ENCODE measurements at regions not wholly inside any gene's neighbourhood (a gene's known extent, or its start where the extent isn't known, plus 50 kb on each side); places are given as distances from the start of the nearest gene placed in this dataset.

DNA sequence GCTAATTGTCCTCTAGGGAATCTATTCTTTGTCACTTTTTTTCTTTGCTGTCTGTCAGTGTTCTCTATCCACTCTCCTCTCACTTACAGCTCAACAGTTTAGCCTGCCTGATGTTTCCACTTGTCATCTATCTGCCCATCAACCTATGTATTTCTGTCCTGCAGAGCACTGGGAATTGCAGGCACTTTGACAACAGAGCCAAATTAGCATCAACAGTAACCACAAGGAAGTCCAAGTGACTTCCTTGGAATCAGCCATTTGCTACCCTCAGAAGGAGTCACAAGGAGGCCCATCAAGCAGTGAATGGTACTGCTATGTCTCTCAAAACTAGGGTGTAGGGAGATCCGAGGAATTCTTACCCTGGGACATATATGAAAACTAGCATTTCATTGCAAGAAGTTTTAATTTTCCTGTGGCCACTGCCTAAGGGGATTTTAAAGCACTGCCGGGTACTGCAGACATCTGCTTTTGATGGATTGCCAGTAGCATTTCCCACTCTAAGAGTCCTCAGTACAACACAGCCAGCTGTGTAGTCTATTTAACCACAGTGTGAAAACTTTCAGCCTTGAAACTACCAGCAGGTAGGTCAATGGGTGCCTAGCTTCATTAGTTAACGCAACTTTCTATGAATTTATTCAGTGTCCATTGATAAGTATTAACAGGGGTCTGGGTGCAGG, 898.8 kb downstream of the NTRK3 start:
- no peaks in the 10 kb centered on the region for H3K27me3 ChIP-seq (ENCODE audit: control insufficient read depth, insufficient read depth, low read length)

DNA sequence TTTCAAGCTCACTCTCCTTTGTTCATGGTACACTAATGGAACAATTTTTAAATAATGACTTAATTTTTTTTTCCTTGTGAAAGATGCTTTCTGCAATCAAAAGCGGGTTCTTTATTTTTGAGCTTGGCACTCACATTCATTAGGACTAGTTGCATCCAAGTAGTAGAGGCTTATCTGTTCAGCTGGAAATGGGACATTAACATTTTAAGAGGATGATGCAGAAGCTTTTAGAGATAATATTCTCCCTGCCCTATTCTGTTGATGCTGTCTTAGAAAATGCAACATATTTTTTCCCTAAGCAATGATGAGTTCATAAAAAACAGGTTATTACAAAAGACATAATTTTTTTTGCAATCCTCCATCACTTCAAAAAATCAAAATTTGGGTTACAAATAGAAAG, 900.6 kb downstream of the NTRK3 start:
- no peak overlapping the region for H3K9ac ChIP-seq (ENCODE audit: low read length)
- H3K4me3 ChIP-seq (ENCODE audit: low read length), result no peak overlapping the region
- no peaks in the 10 kb centered on the region for H3K4me1 ChIP-seq (ENCODE audit: control insufficient read depth, insufficient read depth, low read length)
- no peak overlapping the region for H3K27ac ChIP-seq (ENCODE audit: low read depth, low read length)
- no peaks in the 10 kb centered on the region for H3K27me3 ChIP-seq (ENCODE audit: control insufficient read depth, insufficient read depth, low read length)
- H3K36me3 ChIP-seq (ENCODE audit: control insufficient read depth, insufficient read depth, low read length), result no peaks in the 10 kb centered on the region

More for the DNA sequence above, 898.8 kb downstream of the NTRK3 start:
- Histone ChIP-seq H3K27ac (ENCODE audit: low read depth, low read length) (no peak overlapping the region), H3K9ac (ENCODE audit: low read length) (no peak overlapping the region), H3K4me3 (ENCODE audit: low read length) (no peak overlapping the region), H3K4me1 (ENCODE audit: control insufficient read depth, insufficient read depth, low read length) (no peaks in the 10 kb centered on the region), H3K36me3 (ENCODE audit: control insufficient read depth, insufficient read depth, low read length) (no peaks in the 10 kb centered on the region)

GRCh38 chr15:87354661-87355410, 901.7 kb downstream of the NTRK3 start:
- Histone ChIP-seq H3K27me3 (ENCODE audit: control insufficient read depth, insufficient read depth, low read length) (no peaks in the 10 kb centered on the region), H3K4me1 (ENCODE audit: control insufficient read depth, insufficient read depth, low read length) (no peaks in the 10 kb centered on the region), H3K36me3 (ENCODE audit: control insufficient read depth, insufficient read depth, low read length) (no peaks in the 10 kb centered on the region), H3K4me3 (ENCODE audit: low read length) (no peak overlapping the region), H3K9ac (ENCODE audit: low read length) (no peak overlapping the region), H3K27ac (ENCODE audit: low read depth, low read length) (no peak overlapping the region)

DNA sequence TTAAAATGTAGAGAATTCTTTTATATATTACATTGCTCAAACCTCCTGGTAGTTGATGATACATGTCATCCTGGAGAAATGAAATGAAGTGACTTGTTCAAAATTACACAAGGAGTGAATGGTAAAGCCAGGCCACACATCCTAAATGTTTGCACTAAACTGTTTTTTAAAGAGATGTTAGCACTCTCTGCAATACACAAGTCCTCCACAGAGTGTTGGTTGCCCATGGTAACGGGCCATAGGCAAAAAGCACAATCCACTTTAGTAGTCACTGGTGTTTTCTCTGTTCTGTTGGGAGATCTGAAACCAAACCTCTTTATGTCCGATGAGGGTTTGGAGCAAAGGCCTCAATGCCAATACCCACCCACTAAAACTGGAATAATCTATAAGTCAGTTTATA, 907.4 kb downstream of the NTRK3 start:
- H3K4me3 ChIP-seq (ENCODE audit: low read length), result no peak overlapping the region
- H3K4me1 ChIP-seq (ENCODE audit: control insufficient read depth, insufficient read depth, low read length), result no peaks in the 10 kb centered on the region
- no peak overlapping the region for H3K27ac ChIP-seq (ENCODE audit: low read depth, low read length)
- H3K9ac ChIP-seq (ENCODE audit: low read length), result no peak overlapping the region
- H3K27me3 ChIP-seq (ENCODE audit: control insufficient read depth, insufficient read depth, low read length), result no peaks in the 10 kb centered on the region
- H3K36me3 ChIP-seq (ENCODE audit: control insufficient read depth, insufficient read depth, low read length), result no peaks in the 10 kb centered on the region

DNA sequence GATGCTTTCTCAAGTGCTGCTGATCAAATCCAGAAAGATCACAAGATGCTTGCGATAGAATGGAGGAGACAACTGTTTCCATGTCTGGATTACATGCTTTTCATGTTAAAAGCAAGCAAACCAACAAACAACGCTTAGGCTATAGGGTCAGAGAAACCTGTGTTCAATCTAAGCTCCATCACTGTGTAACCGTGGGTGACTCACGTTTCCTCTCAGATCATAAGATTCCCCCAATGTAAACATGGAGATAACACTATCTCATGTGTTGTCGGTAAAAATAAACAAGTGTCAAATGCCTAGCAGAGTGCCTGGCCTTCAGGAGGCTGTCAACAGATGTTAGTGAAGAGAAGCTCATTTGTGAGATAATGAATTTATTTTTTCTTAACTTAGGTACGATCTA, 907.8 kb downstream of the NTRK3 start:
- no peak overlapping the region for H3K27ac ChIP-seq (ENCODE audit: low read depth, low read length)
- H3K27me3 ChIP-seq (ENCODE audit: control insufficient read depth, insufficient read depth, low read length), result no peaks in the 10 kb centered on the region
- H3K9ac ChIP-seq (ENCODE audit: low read length), result no peak overlapping the region
- no peaks in the 10 kb centered on the region for H3K4me1 ChIP-seq (ENCODE audit: control insufficient read depth, insufficient read depth, low read length)
- H3K4me3 ChIP-seq (ENCODE audit: low read length), result no peak overlapping the region
- H3K36me3 ChIP-seq (ENCODE audit: control insufficient read depth, insufficient read depth, low read length), result no peaks in the 10 kb centered on the region

- Histone ChIP-seq H3K27ac (ENCODE audit: low read depth, low read length) (no peak overlapping the region), H3K4me3 (ENCODE audit: low read length) (no peak overlapping the region), H3K36me3 (ENCODE audit: control insufficient read depth, insufficient read depth, low read length) (no peaks in the 10 kb centered on the region), H3K9ac (ENCODE audit: low read length) (no peak overlapping the region), H3K4me1 (ENCODE audit: control insufficient read depth, insufficient read depth, low read length) (no peaks in the 10 kb centered on the region), H3K27me3 (ENCODE audit: control insufficient read depth, insufficient read depth, low read length) (no peaks in the 10 kb centered on the region)
Observed at GRCh38 chr15:87347806-87348515, 908.6 kb downstream of the NTRK3 start.

DNA sequence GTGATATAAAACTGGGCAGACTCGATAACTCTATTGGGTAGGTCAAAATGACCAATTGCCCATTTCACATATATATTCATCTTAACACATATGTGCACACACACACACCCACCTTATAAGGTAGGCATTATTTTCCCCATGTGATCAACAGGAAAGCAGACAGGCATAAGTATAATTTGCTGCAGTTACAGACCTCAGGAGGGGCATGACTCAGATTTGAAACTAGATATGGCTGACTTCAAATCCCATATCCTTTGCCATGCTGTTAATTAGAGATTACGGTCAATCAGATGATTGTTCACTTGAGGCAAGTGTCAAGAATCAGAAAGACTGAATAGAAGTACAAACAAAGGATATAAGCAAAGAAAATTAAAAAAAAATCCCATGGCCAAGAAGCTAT, 910.6 kb downstream of the NTRK3 start:
- H3K27me3 ChIP-seq (ENCODE audit: control insufficient read depth, insufficient read depth, low read length), result no peaks in the 10 kb centered on the region
- no peak overlapping the region for H3K4me3 ChIP-seq (ENCODE audit: low read length)

GRCh38 chr15:87343966-87344365, 912.6 kb downstream of the NTRK3 start:
- no peaks in the 10 kb centered on the region for H3K36me3 ChIP-seq (ENCODE audit: control insufficient read depth, insufficient read depth, low read length)
- H3K4me1 ChIP-seq (ENCODE audit: control insufficient read depth, insufficient read depth, low read length), result no peaks in the 10 kb centered on the region
- no peak overlapping the region for H3K4me3 ChIP-seq (ENCODE audit: low read length)
- H3K27ac ChIP-seq (ENCODE audit: low read depth, low read length), result no peak overlapping the region
- H3K9ac ChIP-seq (ENCODE audit: low read length), result no peak overlapping the region
- no peaks in the 10 kb centered on the region for H3K27me3 ChIP-seq (ENCODE audit: control insufficient read depth, insufficient read depth, low read length)

More for the DNA sequence above, 910.6 kb downstream of the NTRK3 start:
- H3K36me3 ChIP-seq (ENCODE audit: control insufficient read depth, insufficient read depth, low read length), result no peaks in the 10 kb centered on the region
- no peak overlapping the region for H3K27ac ChIP-seq (ENCODE audit: low read depth, low read length)
- H3K9ac ChIP-seq (ENCODE audit: low read length), result no peak overlapping the region
- no peaks in the 10 kb centered on the region for H3K4me1 ChIP-seq (ENCODE audit: control insufficient read depth, insufficient read depth, low read length)

- no peak overlapping the region for H3K4me3 ChIP-seq (ENCODE audit: low read length)
- no peak overlapping the region for H3K9ac ChIP-seq (ENCODE audit: low read length)
- no peaks in the 10 kb centered on the region for H3K27me3 ChIP-seq (ENCODE audit: control insufficient read depth, insufficient read depth, low read length)
- no peak overlapping the region for H3K27ac ChIP-seq (ENCODE audit: low read depth, low read length)
- H3K4me1 ChIP-seq (ENCODE audit: control insufficient read depth, insufficient read depth, low read length), result no peaks in the 10 kb centered on the region
- H3K36me3 ChIP-seq (ENCODE audit: control insufficient read depth, insufficient read depth, low read length), result no peaks in the 10 kb centered on the region
Observed at GRCh38 chr15:87340370-87340769, 916.2 kb downstream of the NTRK3 start.

DNA sequence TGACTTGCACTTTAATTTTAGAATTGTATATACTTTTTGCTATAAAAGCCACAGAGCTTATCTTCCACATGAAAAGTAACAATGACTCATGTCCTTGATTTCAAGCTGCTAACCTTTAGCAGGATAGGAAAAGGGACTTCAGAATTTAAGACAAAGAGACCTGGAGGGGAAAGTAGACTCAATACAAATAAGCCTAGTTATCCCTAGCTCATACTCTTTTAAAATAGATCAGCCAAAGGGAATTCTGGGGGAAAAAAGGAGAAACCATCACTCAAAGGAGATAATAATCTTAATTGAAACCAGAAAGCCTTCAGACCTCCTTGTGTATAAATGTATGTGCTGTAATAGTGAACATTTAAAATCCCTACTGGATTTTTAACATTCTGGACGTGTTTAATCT, 930.3 kb downstream of the NTRK3 start:
- no peak overlapping the region for H3K4me3 ChIP-seq (ENCODE audit: low read length)
- H3K36me3 ChIP-seq (ENCODE audit: control insufficient read depth, insufficient read depth, low read length), result no peaks in the 10 kb centered on the region
- no peak overlapping the region for H3K27ac ChIP-seq (ENCODE audit: low read depth, low read length)
- no peaks in the 10 kb centered on the region for H3K27me3 ChIP-seq (ENCODE audit: control insufficient read depth, insufficient read depth, low read length)
- H3K9ac ChIP-seq (ENCODE audit: low read length), result no peak overlapping the region
- H3K4me1 ChIP-seq (ENCODE audit: control insufficient read depth, insufficient read depth, low read length), result no peaks in the 10 kb centered on the region

DNA sequence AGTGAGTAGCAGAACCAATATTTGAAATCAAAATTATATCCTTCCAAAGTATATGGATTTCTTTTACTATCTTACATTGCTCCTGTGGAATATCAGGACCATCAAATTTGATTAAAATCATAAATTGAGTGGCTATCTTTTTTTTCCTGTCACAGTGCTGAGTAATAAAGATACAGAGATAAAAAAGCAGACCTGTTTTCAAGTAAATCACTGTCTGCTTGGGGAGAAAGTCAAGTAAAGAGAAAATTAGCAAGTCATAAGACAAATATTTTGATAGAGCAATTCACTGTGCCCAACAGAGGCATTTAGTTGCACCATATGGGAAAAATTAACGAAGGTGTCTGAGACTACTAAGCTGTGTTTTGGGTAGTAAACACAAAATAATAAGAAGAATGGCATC, 933.7 kb downstream of the NTRK3 start:
- no peaks in the 10 kb centered on the region for H3K4me1 ChIP-seq (ENCODE audit: control insufficient read depth, insufficient read depth, low read length)
- no peak overlapping the region for H3K9ac ChIP-seq (ENCODE audit: low read length)
- no peak overlapping the region for H3K4me3 ChIP-seq (ENCODE audit: low read length)
- H3K36me3 ChIP-seq (ENCODE audit: control insufficient read depth, insufficient read depth, low read length), result no peaks in the 10 kb centered on the region
- no peak overlapping the region for H3K27ac ChIP-seq (ENCODE audit: low read depth, low read length)
- H3K27me3 ChIP-seq (ENCODE audit: control insufficient read depth, insufficient read depth, low read length), result no peaks in the 10 kb centered on the region

DNA sequence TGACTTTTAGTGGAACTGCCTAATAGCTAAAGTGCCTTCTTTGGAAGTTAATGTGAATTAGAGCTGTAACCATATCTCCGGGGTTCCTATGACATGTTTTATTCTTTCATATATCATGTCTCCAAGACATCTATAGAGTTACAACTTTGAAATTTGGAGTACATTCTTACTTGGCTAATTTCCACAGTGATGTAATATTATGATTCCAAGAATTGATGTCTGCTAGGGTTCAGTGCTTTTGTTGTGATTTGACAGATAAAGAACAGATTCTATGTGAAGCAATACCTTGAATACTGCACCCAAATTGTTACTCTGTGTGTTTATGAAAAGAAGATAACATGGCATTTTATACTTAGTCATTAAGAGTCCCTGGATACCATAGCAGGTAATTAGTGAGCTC, 934.3 kb downstream of the NTRK3 start:
- Histone ChIP-seq H3K9ac (ENCODE audit: low read length) (no peak overlapping the region), H3K36me3 (ENCODE audit: control insufficient read depth, insufficient read depth, low read length) (no peaks in the 10 kb centered on the region), H3K4me3 (ENCODE audit: low read length) (no peak overlapping the region), H3K4me1 (ENCODE audit: control insufficient read depth, insufficient read depth, low read length) (no peaks in the 10 kb centered on the region), H3K27me3 (ENCODE audit: control insufficient read depth, insufficient read depth, low read length) (no peaks in the 10 kb centered on the region), H3K27ac (ENCODE audit: low read depth, low read length) (no peak overlapping the region)
